CD4-positive, alpha-beta T cell treated with Interleukin-1 beta for 1 hour (primary cell): ENCODE measurements at regions not wholly inside any gene's neighbourhood (a gene's known extent, or its start where the extent isn't known, plus 50 kb on each side); places are given as distances from the start of the nearest gene placed in this dataset.
"Not testable (repeated sequence)": the region's sequence is repeated elsewhere in the genome, so short reads cannot be mapped to it uniquely, and the experiment has no call there.

Source experiments
- DNase-seq, 2 donors: peaks; one replicate each; pipeline ENCODE4 v3.0.0-alpha.2; 2020 to 2022

- DNase-seq: not testable (repeated sequence)
Observed at GRCh38 chr6:126673749-126674148, 333.8 kb downstream of the CENPW start.

GRCh38 chr6:126682440-126682839 is 342.5 kb downstream of the CENPW start:
- no peak for DNase-seq

- no peak for DNase-seq
Observed at GRCh38 chr6:126685182-126685581, 345.3 kb downstream of the CENPW start.

GRCh38 chr6:126696921-126697693 is 357.2 kb downstream of the CENPW start:
- DNase-seq: no peak

- no peak for DNase-seq
Observed at GRCh38 chr6:126698732-126699240, 358.9 kb downstream of the CENPW start.

GRCh38 chr6:126701676-126702560 is 362.0 kb downstream of the CENPW start:
- no peak for DNase-seq

- no peak for DNase-seq
Observed at GRCh38 chr6:126716032-126716431, 376.1 kb downstream of the CENPW start.

- no peak for DNase-seq
Observed at GRCh38 chr6:126716826-126717509, 377.1 kb downstream of the CENPW start.

- DNase-seq: no peak
Observed at GRCh38 chr6:126718600-126719327, 378.8 kb downstream of the CENPW start.

GRCh38 chr6:126720304-126720703 is 380.4 kb downstream of the CENPW start:
- DNase-seq: no peak

- DNase-seq: no peak
Observed at GRCh38 chr6:126721581-126722160, 381.8 kb downstream of the CENPW start.

GRCh38 chr6:126722411-126722810 is 382.5 kb downstream of the CENPW start:
- DNase-seq: no peak

- no peak for DNase-seq
Observed at GRCh38 chr6:126723541-126724170, 383.7 kb downstream of the CENPW start.

- no peak for DNase-seq
Observed at GRCh38 chr6:126724821-126725220, 384.9 kb downstream of the CENPW start.

- not testable (repeated sequence) for DNase-seq
Observed at GRCh38 chr6:126726454-126726853, 386.5 kb downstream of the CENPW start.

GRCh38 chr6:126738146-126738545 is 380.3 kb upstream of the RSPO3 start:
- DNase-seq: no peak

- no peak for DNase-seq
Observed at GRCh38 chr6:126738641-126739040, 379.8 kb upstream of the RSPO3 start.

- no peak for DNase-seq
Observed at GRCh38 chr6:126743076-126743475, 375.4 kb upstream of the RSPO3 start.

GRCh38 chr6:126747728-126748540 is 370.5 kb upstream of the RSPO3 start:
- DNase-seq: no peak

- no peak for DNase-seq
Observed at GRCh38 chr6:126753606-126754005, 364.9 kb upstream of the RSPO3 start.

- no peak for DNase-seq
Observed at GRCh38 chr6:126761854-126762253, 356.6 kb upstream of the RSPO3 start.
